Endothelial cell of umbilical vein (primary cell): ENCODE measurements at regions not wholly inside any gene's neighbourhood (a gene's known extent, or its start where the extent isn't known, plus 50 kb on each side); places are given as distances from the start of the nearest gene placed in this dataset.

ENCODE experiments used
- BruUV-seq: library from RNA; stranded (reverse); fragments of 400-500 nt; replicated peaks from 2 replicates; lab custom pipeline; 2021; lab: Mats Ljungman, UMichigan
- CTCF ChIA-PET: fragments of 300-600, 350-600 bp; sonication (Branson Sonifier 250); formaldehyde crosslinking; loops from one replicate; lab custom pipeline; 2021; ENCODE audit warnings: antibody characterized with exemption, inconsistent platforms; lab: Charles Lee
- POLR2A ChIA-PET: fragments of 300-600, 350-600 bp; sonication (Branson Sonifier 250); formaldehyde crosslinking; loops from one replicate; lab custom pipeline; 2021; ENCODE audit warnings: antibody characterized with exemption, inconsistent platforms; lab: Charles Lee
- DNase-seq: peaks from one replicate; pipeline ENCODE4 v3.0.0-alpha.2; 2011; ENCODE audit warnings: low read depth, low spot score
- FAIRE-seq: peaks from 2 replicates; lab custom pipeline; 2011; peaks lifted over from hg19 to GRCh38; lab: Jason Lieb, UNC
- H2AFZ ChIP-seq: 2 replicates; pipeline ENCODE4 v1.6.0; 2012; ENCODE audit warnings: low read depth, low read length, control low read depth, inconsistent platforms
- H3K27ac ChIP-seq: 2 replicates; pipeline ENCODE4 v1.5.1; 2011; ENCODE audit warnings: low read depth, mild to moderate bottlenecking, control low read depth, low read length, moderate library complexity; ENCODE audit not compliant: insufficient read depth
- H3K27me3 ChIP-seq, 2 experiments: 2 replicates each; pipeline versions ENCODE4 v1.6.0 to v1.6.1; 2011; ENCODE audit warnings: low read length in 2 of 2, mixed read lengths in 1 of 2; ENCODE audit not compliant: control insufficient read depth in 2 of 2, insufficient read depth in 2 of 2
- H3K36me3 ChIP-seq, 2 experiments: 2 replicates in 1 of 2; 3 replicates in 1 of 2; pipeline ENCODE4 v1.5.1; 2011; ENCODE audit warnings: low read length in 2 of 2, mild to moderate bottlenecking in 1 of 2, moderate library complexity in 1 of 2; ENCODE audit not compliant: control insufficient read depth in 2 of 2, insufficient read depth in 2 of 2; ENCODE audit errors: extremely low read depth in 1 of 2
- H3K4me1 ChIP-seq: 3 replicates; pipeline ENCODE4 v1.5.1; 2011; ENCODE audit warnings: mild to moderate bottlenecking, low read length; ENCODE audit not compliant: control insufficient read depth, insufficient read depth; ENCODE audit errors: extremely low read depth
- H3K4me2 ChIP-seq: 2 replicates; pipeline ENCODE4 v1.6.1; 2011; ENCODE audit warnings: low read length, control low read depth, mixed read lengths; ENCODE audit not compliant: insufficient read depth
- H3K4me3 ChIP-seq, 3 experiments: fragments of 200-600 bp in 1 of 3; sonication (generic), shearing (Covaris generic) in 1 of 3; replicated peaks in 1 of 3; 2 replicates each; pipeline ENCODE4 v1.5.1; 2011 to 2016; ENCODE audit warnings: control low read depth in 3 of 3, low read length in 3 of 3, mild to moderate bottlenecking in 2 of 3, inconsistent platforms in 1 of 3, low read depth in 1 of 3, moderate library complexity in 1 of 3; ENCODE audit not compliant: insufficient read depth in 1 of 3
- H3K79me2 ChIP-seq: 2 replicates; pipeline ENCODE4 v1.6.0; 2012; ENCODE audit warnings: low read length, inconsistent platforms; ENCODE audit not compliant: control insufficient read depth, insufficient read depth
- H3K9ac ChIP-seq: replicated peaks from 2 replicates; pipeline ENCODE3; 2011; ENCODE audit warnings: low read length, control low read depth; ENCODE audit not compliant: insufficient read depth; ENCODE audit errors: extremely low read depth
- H3K9me1 ChIP-seq: replicated peaks from 3 replicates; pipeline ENCODE4 v1.6.0; 2011; ENCODE audit warnings: mild to moderate bottlenecking, low read length; ENCODE audit not compliant: control insufficient read depth, insufficient read depth; ENCODE audit errors: extremely low read depth
- H3K9me3 ChIP-seq: replicated peaks from 2 replicates; pipeline ENCODE4 v1.5.1; 2012; ENCODE audit warnings: low read length, inconsistent platforms; ENCODE audit not compliant: control insufficient read depth, insufficient read depth
- H4K20me1 ChIP-seq: replicated peaks from 2 replicates; pipeline ENCODE3; 2011; ENCODE audit warnings: mild to moderate bottlenecking, low read length; ENCODE audit not compliant: control insufficient read depth, insufficient read depth; ENCODE audit errors: extremely low read depth
- CTCF ChIP-seq, 2 donors: IDR thresholded peaks; 1 replicate in 1 of 2; 2 replicates in 1 of 2; pipeline ENCODE4 v1.5.1; 2011; ENCODE audit warnings: low read length in 2 of 2, mild to moderate bottlenecking in 2 of 2, moderate library complexity in 2 of 2, control low read depth in 1 of 2, inconsistent platforms in 1 of 2, low read depth in 1 of 2; ENCODE audit not compliant: insufficient read depth in 1 of 2; ENCODE audit errors: extremely low read depth in 1 of 2
- EZH2 ChIP-seq: IDR thresholded peaks from 2 replicates; pipeline ENCODE4 v1.6.1; 2012; ENCODE audit warnings: borderline replicate concordance, low read depth, mild to moderate bottlenecking, moderate library complexity, low read length, inconsistent platforms; ENCODE audit not compliant: severe bottlenecking
- FOS ChIP-seq: IDR thresholded peaks from 2 replicates; pipeline ENCODE4 v1.6.1; 2011; ENCODE audit warnings: mild to moderate bottlenecking, low read length, moderate library complexity, borderline replicate concordance; ENCODE audit not compliant: insufficient read depth
- GATA2 ChIP-seq: IDR thresholded peaks from 2 replicates; pipeline ENCODE4 v1.7.0; 2011; ENCODE audit warnings: low read depth, mild to moderate bottlenecking, moderate library complexity, mixed read lengths, low read length; ENCODE audit not compliant: insufficient read length, insufficient read depth
- JUN ChIP-seq: IDR thresholded peaks from 2 replicates; pipeline ENCODE4 v1.6.1; 2011; ENCODE audit warnings: borderline replicate concordance, low read depth; ENCODE audit not compliant: insufficient read length, insufficient read depth
- MYC ChIP-seq: IDR thresholded peaks from one replicate; pipeline ENCODE4 v1.6.1; 2011; ENCODE audit warnings: mild to moderate bottlenecking, low read depth, low read length
- POLR2A ChIP-seq: IDR thresholded peaks from 2 replicates; pipeline ENCODE4 v1.6.1; 2012; ENCODE audit warnings: low read depth, mild to moderate bottlenecking, control low read depth, low read length
- POLR2AphosphoS5 ChIP-seq: IDR thresholded peaks from 2 replicates; pipeline ENCODE4 v1.6.1; 2012; ENCODE audit warnings: low read depth, mild to moderate bottlenecking, control low read depth, low read length, moderate library complexity; ENCODE audit not compliant: insufficient read depth
- dilution Hi-C: fragments of 300-500 bp; cut with MboI; formaldehyde crosslinking; loops from one replicate; pipeline ENCODE4 v1.15.0; 2019; ENCODE audit warnings: low sequenced_read_pairs; ENCODE audit not compliant: extremely low pct_ligation_motif_present
- intact Hi-C: fragments of 100-400 bp; cut with micrococcal nuclease; formaldehyde crosslinking; loops from one replicate; pipeline ENCODE4 v1.10.0; 2022
- TF ChIP-seq, protein P1 (sequence below): IDR thresholded peaks from 2 replicates; pipeline ENCODE4 v1.6.1; 2011; ENCODE audit not compliant: insufficient read depth, insufficient read length

DNA sequence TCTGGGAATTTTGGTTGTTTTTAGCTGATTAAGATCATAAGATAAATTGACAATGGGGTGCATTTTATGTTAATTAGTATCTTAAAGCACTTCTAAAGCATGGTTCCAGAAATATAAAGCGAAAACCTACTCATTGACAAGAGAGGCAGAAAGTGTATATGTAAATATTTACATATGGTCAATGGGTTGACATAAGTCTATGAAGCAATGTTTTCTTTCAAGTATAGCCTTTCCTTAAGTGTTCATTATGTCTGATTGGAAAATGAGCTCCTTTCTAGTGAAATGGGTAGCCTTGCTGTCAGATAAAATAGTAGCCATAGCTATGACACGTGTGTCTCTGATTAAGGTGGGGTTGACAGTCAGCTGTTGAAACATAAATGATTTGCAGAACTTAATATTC is 365.2 kb upstream of the AGTR1 start:
- Histone ChIP-seq H3K79me2 (no peaks in the 10 kb centered on the region), H3K27ac (no peak overlapping the region), H3K4me1 (no peaks in the 10 kb centered on the region), H3K9me1 (no peaks in the 10 kb centered on the region), H4K20me1 (no peaks in the 10 kb centered on the region), H3K27me3 (no peaks in the 10 kb centered on the region), H3K9ac (no peak overlapping the region), H3K36me3 (no peaks in the 10 kb centered on the region), H3K9me3 (no peaks in the 10 kb centered on the region), H3K4me3 (no peak overlapping the region), H3K4me2 (no peak overlapping the region), H2AFZ (no peak overlapping the region)
- CTCF ChIA-PET = no interaction called here
- DNase-seq (no peak), FAIRE-seq (no peak)
- POLR2A ChIA-PET = no interaction called here
- TF ChIP-seq MYC = no peak
- no peak for TF ChIP-seq POLR2A
- TF ChIP-seq JUN = no peak
- TF ChIP-seq POLR2AphosphoS5 = no peak
- TF ChIP-seq FOS = no peak
- no peak for TF ChIP-seq EZH2
- no peak for TF ChIP-seq GATA2
- TF ChIP-seq, protein P1, sequence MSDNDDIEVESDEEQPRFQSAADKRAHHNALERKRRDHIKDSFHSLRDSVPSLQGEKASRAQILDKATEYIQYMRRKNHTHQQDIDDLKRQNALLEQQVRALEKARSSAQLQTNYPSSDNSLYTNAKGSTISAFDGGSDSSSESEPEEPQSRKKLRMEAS = no peak
- no peak for TF ChIP-seq CTCF (IDR thresholded peaks at IDR 0.05; ENCODE audit: extremely low read depth in 1 of 2, insufficient read depth in 1 of 2, low read depth in 1 of 2, low read length in 2 of 2)
- intact Hi-C loops = no loop called here
- dilution Hi-C loops = no loop called here
- no TSS peak for BruUV-seq
